ENCODE measurements at regions not wholly inside any gene's neighbourhood (a gene's known extent, or its start where the extent isn't known, plus 50 kb on each side); places are given as distances from the start of the nearest gene placed in this dataset.

DNA sequence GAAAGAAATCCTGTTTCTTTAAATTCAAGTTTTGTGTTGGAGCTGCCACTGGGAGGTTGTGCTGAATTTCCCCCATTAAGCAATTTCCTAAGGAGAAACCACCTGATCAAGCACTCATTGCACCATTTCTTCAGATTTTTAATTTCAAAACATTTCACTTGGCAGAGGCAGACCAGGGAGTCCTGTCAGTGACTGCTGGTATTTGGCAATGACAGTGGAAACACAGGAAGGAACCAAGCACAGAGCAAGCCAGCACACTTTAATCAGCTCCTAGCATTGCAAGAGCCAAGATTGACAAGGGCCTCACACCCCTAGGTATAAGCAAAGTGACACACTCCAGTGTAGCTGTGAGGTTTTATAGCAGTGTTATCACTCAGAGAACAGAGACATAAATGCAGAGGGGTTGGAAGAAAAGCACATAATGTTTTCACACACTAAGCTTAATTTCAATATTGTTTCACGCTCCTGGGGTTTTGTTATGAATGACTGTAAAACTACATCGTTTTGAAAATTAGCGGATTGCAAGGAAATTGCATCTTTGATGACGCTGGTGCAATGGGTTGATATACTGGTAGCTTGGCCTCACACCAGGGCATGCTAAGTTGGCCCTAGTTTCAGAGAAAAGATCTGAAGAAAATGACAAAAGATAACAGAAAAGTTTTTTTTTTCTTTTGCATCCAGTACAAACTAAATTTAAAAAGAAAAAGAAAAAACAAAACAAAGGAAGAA lies 768.4 kb downstream of the TFAP2A start:
- 82% methylated on average over 4 of the region's 4 CpGs for WGBS

DNA sequence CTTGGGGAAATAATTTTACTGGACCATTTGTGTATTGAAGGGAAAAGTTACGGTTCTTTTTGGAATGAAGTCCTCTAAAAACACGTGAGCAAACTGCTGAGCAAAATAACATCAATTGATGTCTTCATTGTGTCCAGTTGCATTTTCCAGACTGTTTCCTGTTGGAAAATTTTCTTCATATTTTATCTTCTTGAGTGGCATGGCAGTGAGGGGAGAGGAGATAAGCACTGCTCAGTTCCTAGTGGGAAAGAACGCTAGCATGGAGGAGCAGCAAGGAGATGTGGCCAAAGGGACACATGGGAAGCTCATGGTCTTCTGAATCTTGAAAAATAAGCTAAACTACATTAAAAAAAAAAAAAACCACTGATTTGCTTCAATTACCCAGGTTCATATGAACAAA lies 776.0 kb downstream of the TFAP2A start:
- H3K36me3 ChIP-seq (ENCODE audit: control insufficient read depth in 2 of 2, insufficient read depth in 2 of 2, low read length in 1 of 2), result no peaks in the 10 kb centered on the region
- DNase-seq (ENCODE audit: low read depth in 6 of 9, low spot score in 9 of 9), result no peak
- no peak overlapping the region for H3K27ac ChIP-seq (ENCODE audit: low read depth in 1 of 2, low read length in 1 of 2)
- H3K9me3 ChIP-seq (ENCODE audit: control insufficient read depth in 2 of 2, insufficient read depth in 1 of 2, low read length in 1 of 2), result no peaks in the 10 kb centered on the region
- no peaks in the 10 kb centered on the region for H3K27me3 ChIP-seq (ENCODE audit: control insufficient read depth in 2 of 2, insufficient read depth in 1 of 2, low read length in 1 of 2)
- no peaks in the 10 kb centered on the region for H3K4me1 ChIP-seq (ENCODE audit: control insufficient read depth in 2 of 2, insufficient read depth in 2 of 2, low read length in 2 of 2)
- 94% methylated on average over 3 of the region's 3 CpGs for WGBS
- no peak overlapping the region for H3K4me3 ChIP-seq (ENCODE audit: low read length in 2 of 2)

More for the DNA sequence above, 768.4 kb downstream of the TFAP2A start:
- no peaks in the 10 kb centered on the region for H3K27me3 ChIP-seq (ENCODE audit: control insufficient read depth in 2 of 2, insufficient read depth in 1 of 2, low read length in 1 of 2)
- H3K36me3 ChIP-seq (ENCODE audit: control insufficient read depth in 2 of 2, insufficient read depth in 2 of 2, low read length in 1 of 2), result no peaks in the 10 kb centered on the region
- DNase-seq (ENCODE audit: low read depth in 6 of 9, low spot score in 9 of 9), result peak in 1 of 9 donors; percentile 1
- H3K27ac ChIP-seq (ENCODE audit: low read depth in 1 of 2, low read length in 1 of 2), result no peak overlapping the region
- H3K9me3 ChIP-seq (ENCODE audit: control insufficient read depth in 2 of 2, insufficient read depth in 1 of 2, low read length in 1 of 2), result no peaks in the 10 kb centered on the region
- H3K4me1 ChIP-seq (ENCODE audit: control insufficient read depth in 2 of 2, insufficient read depth in 2 of 2, low read length in 2 of 2), result no peaks in the 10 kb centered on the region
- H3K4me3 ChIP-seq (ENCODE audit: low read length in 2 of 2), result no peak overlapping the region

DNA sequence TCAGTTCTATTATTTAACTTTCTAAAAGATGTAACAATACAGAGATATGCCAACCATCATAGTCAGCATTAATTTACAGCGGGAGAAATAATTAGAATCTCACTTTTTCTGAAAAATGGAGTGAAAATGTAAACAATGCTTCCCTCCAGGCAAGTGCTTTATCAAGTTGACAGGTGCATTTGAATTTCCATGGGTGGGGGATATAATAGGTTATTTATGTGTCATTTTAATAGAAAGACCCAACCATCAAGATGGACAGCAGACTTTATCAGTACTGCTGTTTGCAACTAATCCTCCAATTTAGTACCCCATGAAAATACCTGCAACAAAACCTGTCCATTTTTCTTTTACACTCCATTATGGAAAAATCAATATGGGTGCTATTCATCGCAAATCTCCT lies 780.1 kb downstream of the TFAP2A start:
- WGBS, result 93% methylated on average over 2 of the region's 2 CpGs
- no peaks in the 10 kb centered on the region for H3K36me3 ChIP-seq (ENCODE audit: control insufficient read depth in 2 of 2, insufficient read depth in 2 of 2, low read length in 1 of 2)
- no peaks in the 10 kb centered on the region for H3K27me3 ChIP-seq (ENCODE audit: control insufficient read depth in 2 of 2, insufficient read depth in 1 of 2, low read length in 1 of 2)
- H3K27ac ChIP-seq (ENCODE audit: low read depth in 1 of 2, low read length in 1 of 2), result no peak overlapping the region
- DNase-seq (ENCODE audit: low read depth in 6 of 9, low spot score in 9 of 9), result no peak
- no peak overlapping the region for H3K4me3 ChIP-seq (ENCODE audit: low read length in 2 of 2)
- no peaks in the 10 kb centered on the region for H3K4me1 ChIP-seq (ENCODE audit: control insufficient read depth in 2 of 2, insufficient read depth in 2 of 2, low read length in 2 of 2)
- H3K9me3 ChIP-seq (ENCODE audit: control insufficient read depth in 2 of 2, insufficient read depth in 1 of 2, low read length in 1 of 2), result peaks cover 0 to 7% of the 10 kb centered on the region in 2 donors

DNA sequence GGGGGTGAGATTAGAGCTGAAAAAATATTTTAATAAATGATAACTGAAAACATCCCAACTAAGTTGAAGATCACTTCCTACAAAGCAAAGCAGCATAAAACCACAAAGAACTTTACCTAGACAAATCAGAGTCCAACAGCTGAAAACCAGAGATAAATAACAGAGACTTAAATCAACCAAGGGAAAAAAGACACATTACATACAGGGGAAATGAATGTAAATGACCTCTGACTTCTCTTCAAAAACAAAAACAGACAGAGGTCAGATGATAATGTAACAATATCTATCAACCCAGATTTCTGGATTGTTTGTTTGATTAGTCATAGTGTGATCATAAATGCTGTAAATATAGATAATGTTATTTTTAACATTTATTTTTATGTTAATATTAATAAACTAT lies 782.8 kb downstream of the TFAP2A start:
- H3K4me1 ChIP-seq (ENCODE audit: control insufficient read depth in 2 of 2, insufficient read depth in 2 of 2, low read length in 2 of 2), result no peaks in the 10 kb centered on the region
- H3K27me3 ChIP-seq (ENCODE audit: control insufficient read depth in 2 of 2, insufficient read depth in 1 of 2, low read length in 1 of 2), result no peaks in the 10 kb centered on the region
- no peak overlapping the region for H3K27ac ChIP-seq (ENCODE audit: low read depth in 1 of 2, low read length in 1 of 2)

DNA sequence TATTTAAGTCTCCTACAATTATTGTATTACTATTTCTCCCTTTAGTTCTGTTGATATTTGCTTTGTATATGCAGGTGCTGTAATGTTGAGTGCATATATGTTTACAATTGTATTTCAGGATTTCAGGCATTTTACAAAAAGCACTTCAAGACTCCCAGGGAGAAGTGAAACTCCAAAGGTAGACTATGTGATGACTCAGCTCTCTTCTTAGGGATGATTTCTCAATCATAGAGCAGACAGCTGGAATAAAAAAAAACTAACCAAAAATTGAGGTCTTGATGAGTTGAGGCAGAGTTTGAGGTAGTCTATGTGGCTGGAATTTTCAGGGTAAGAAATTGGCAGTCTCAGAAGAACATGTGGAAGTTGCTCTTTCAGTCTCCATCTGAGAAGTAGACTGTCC lies 786.1 kb downstream of the TFAP2A start:
- no peaks in the 10 kb centered on the region for H3K4me1 ChIP-seq (ENCODE audit: control insufficient read depth in 2 of 2, insufficient read depth in 2 of 2, low read length in 2 of 2)
- H3K27me3 ChIP-seq (ENCODE audit: control insufficient read depth in 2 of 2, insufficient read depth in 1 of 2, low read length in 1 of 2), result no peaks in the 10 kb centered on the region
- no peak overlapping the region for H3K4me3 ChIP-seq (ENCODE audit: low read length in 2 of 2)
- H3K27ac ChIP-seq (ENCODE audit: low read depth in 1 of 2, low read length in 1 of 2), result no peak overlapping the region
- no peaks in the 10 kb centered on the region for H3K36me3 ChIP-seq (ENCODE audit: control insufficient read depth in 2 of 2, insufficient read depth in 2 of 2, low read length in 1 of 2)
- peaks cover 0 to 11% of the 10 kb centered on the region in 2 donors for H3K9me3 ChIP-seq (ENCODE audit: control insufficient read depth in 2 of 2, insufficient read depth in 1 of 2, low read length in 1 of 2)
- no peak for DNase-seq (ENCODE audit: low read depth in 6 of 9, low spot score in 9 of 9)

More for the DNA sequence above, 782.8 kb downstream of the TFAP2A start:
- no peak for DNase-seq (ENCODE audit: low read depth in 6 of 9, low spot score in 9 of 9)
- Histone ChIP-seq H3K4me3 (ENCODE audit: low read length in 2 of 2) (no peak overlapping the region), H3K9me3 (ENCODE audit: control insufficient read depth in 2 of 2, insufficient read depth in 1 of 2, low read length in 1 of 2) (peaks cover 0 to 11% of the 10 kb centered on the region in 2 donors), H3K36me3 (ENCODE audit: control insufficient read depth in 2 of 2, insufficient read depth in 2 of 2, low read length in 1 of 2) (no peaks in the 10 kb centered on the region)

DNA sequence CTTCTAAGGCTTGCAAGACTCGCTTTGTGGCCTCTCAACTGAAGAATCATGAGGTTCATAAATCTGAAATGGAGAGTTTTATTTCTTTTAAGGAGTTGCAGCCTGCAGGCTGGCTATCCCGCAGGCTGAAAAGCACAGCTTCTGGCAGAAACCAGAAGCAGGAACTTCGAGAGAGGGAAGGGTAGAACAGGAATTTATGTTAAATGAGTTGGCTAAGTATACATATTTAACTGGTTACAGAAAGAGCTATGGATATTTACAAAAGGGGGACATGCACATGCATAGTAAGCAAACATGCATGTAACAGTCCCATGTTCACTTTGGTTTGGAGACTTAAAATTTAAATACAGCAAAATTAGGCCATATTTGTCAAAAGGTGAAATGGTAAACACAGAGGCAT lies 787.0 kb downstream of the TFAP2A start:
- 81% methylated on average over 3 of the region's 3 CpGs for WGBS
- Histone ChIP-seq H3K4me3 (ENCODE audit: low read length in 2 of 2) (no peak overlapping the region), H3K4me1 (ENCODE audit: control insufficient read depth in 2 of 2, insufficient read depth in 2 of 2, low read length in 2 of 2) (no peaks in the 10 kb centered on the region), H3K9me3 (ENCODE audit: control insufficient read depth in 2 of 2, insufficient read depth in 1 of 2, low read length in 1 of 2) (peaks cover 0 to 11% of the 10 kb centered on the region in 2 donors), H3K27ac (ENCODE audit: low read depth in 1 of 2, low read length in 1 of 2) (no peak overlapping the region), H3K36me3 (ENCODE audit: control insufficient read depth in 2 of 2, insufficient read depth in 2 of 2, low read length in 1 of 2) (no peaks in the 10 kb centered on the region), H3K27me3 (ENCODE audit: control insufficient read depth in 2 of 2, insufficient read depth in 1 of 2, low read length in 1 of 2) (no peaks in the 10 kb centered on the region)
- DNase-seq (ENCODE audit: low read depth in 6 of 9, low spot score in 9 of 9), result no peak

DNA sequence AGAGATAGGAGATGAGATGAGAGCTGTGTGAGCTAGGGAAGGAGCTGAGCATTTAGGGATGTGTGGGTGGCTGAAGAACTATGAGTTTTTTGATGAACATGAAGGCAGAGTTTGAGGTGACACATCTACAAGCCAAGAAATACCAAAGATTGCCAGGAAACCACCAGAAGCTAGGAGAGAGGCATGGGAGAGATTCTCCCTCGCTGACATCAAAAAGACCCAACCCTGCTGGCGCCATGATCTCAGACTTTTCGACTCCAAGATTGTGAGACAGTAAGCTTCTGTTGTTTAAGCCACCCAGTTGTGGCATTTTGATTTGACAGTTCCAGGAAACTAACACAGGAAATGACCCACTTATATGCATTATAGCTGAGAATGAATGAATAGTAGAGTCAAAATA lies 790.9 kb downstream of the TFAP2A start:
- Histone ChIP-seq H3K27me3 (ENCODE audit: control insufficient read depth in 2 of 2, insufficient read depth in 1 of 2, low read length in 1 of 2) (no peaks in the 10 kb centered on the region), H3K27ac (ENCODE audit: low read depth in 1 of 2, low read length in 1 of 2) (no peak overlapping the region), H3K4me3 (ENCODE audit: low read length in 2 of 2) (no peak overlapping the region), H3K36me3 (ENCODE audit: control insufficient read depth in 2 of 2, insufficient read depth in 2 of 2, low read length in 1 of 2) (no peaks in the 10 kb centered on the region), H3K4me1 (ENCODE audit: control insufficient read depth in 2 of 2, insufficient read depth in 2 of 2, low read length in 2 of 2) (no peaks in the 10 kb centered on the region), H3K9me3 (ENCODE audit: control insufficient read depth in 2 of 2, insufficient read depth in 1 of 2, low read length in 1 of 2) (peaks cover 0 to 2% of the 10 kb centered on the region in 2 donors)
- 82% methylated on average over 3 of the region's 3 CpGs for WGBS
- DNase-seq (ENCODE audit: low read depth in 6 of 9, low spot score in 9 of 9), result no peak

DNA sequence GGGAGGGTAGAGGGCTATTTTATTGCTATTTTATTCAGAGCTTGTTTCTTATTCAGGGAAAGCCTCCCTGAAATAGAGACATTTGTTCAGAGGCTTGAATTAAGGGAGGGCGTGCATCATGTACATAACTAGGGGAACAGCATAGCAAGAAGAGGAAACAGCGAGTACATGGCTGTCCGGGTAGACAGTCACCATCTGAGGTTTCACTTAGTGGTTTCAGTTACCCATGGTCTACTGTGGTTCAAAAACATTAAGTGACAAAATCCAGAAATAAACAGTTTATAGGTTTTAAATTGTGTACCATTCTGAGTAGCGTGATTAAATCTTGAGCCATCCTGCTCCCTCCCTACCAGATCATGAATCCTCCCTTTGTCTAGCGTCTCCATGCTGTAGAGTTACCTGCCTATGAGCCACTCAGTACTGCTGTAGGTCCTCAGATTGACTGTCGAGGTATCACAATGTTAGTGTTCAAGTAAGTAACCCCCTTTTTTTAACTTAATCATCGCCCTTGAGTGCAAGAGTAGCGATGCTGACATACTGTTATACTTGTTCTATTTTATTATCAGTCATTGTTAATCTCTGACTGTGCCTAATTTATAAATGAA lies 791.5 kb downstream of the TFAP2A start:
- 86% methylated on average over 8 of the region's 8 CpGs for WGBS
- Histone ChIP-seq H3K9me3 (ENCODE audit: control insufficient read depth in 2 of 2, insufficient read depth in 1 of 2, low read length in 1 of 2) (peaks cover 0 to 2% of the 10 kb centered on the region in 2 donors), H3K4me1 (ENCODE audit: control insufficient read depth in 2 of 2, insufficient read depth in 2 of 2, low read length in 2 of 2) (no peaks in the 10 kb centered on the region), H3K4me3 (ENCODE audit: low read length in 2 of 2) (no peak overlapping the region), H3K36me3 (ENCODE audit: control insufficient read depth in 2 of 2, insufficient read depth in 2 of 2, low read length in 1 of 2) (no peaks in the 10 kb centered on the region), H3K27ac (ENCODE audit: low read depth in 1 of 2, low read length in 1 of 2) (no peak overlapping the region), H3K27me3 (ENCODE audit: control insufficient read depth in 2 of 2, insufficient read depth in 1 of 2, low read length in 1 of 2) (no peaks in the 10 kb centered on the region)
- DNase-seq (ENCODE audit: low read depth in 6 of 9, low spot score in 9 of 9), result no peak

DNA sequence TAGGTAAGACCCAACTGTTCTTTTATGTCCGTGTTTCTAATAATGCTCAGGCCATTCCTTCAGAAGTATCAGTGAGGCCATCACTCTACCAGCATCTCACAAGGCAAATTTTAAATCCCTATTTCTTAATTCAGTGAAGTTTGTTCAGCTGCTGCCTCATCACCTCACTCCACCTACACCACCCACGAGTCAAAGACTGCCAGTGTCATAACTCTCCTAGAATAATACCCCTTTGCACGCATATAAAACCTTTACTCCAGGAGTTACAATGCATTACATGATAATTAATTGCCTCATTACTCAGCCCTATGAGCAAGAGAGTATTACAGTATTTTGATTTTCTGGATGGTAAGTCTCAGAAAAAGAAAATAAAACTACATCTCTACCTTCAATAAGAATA lies 793.6 kb downstream of the TFAP2A start:
- DNase-seq (ENCODE audit: low read depth in 6 of 9, low spot score in 9 of 9), result no peak
- 91% methylated on average over 3 of the region's 3 CpGs for WGBS
- no peaks in the 10 kb centered on the region for H3K27me3 ChIP-seq (ENCODE audit: control insufficient read depth in 2 of 2, insufficient read depth in 1 of 2, low read length in 1 of 2)
- H3K4me1 ChIP-seq (ENCODE audit: control insufficient read depth in 2 of 2, insufficient read depth in 2 of 2, low read length in 2 of 2), result no peaks in the 10 kb centered on the region
- no peak overlapping the region for H3K27ac ChIP-seq (ENCODE audit: low read depth in 1 of 2, low read length in 1 of 2)
- no peaks in the 10 kb centered on the region for H3K36me3 ChIP-seq (ENCODE audit: control insufficient read depth in 2 of 2, insufficient read depth in 2 of 2, low read length in 1 of 2)
- H3K4me3 ChIP-seq (ENCODE audit: low read length in 2 of 2), result no peak overlapping the region
- no peaks in the 10 kb centered on the region for H3K9me3 ChIP-seq (ENCODE audit: control insufficient read depth in 2 of 2, insufficient read depth in 1 of 2, low read length in 1 of 2)

Measured in thymus (tissue), 11 donors.